Pancreas (tissue), 10 donors: ENCODE measurements at regions not wholly inside any gene's neighbourhood (a gene's known extent, or its start where the extent isn't known, plus 50 kb on each side); places are given as distances from the start of the nearest gene placed in this dataset.
A peak's percentile ranks its signal among the peaks of the same experiment; 100 is the strongest.

Experiments used
- ATAC-seq, 4 donors: fragments of 200-7000 bp; cut with Tn5 transposase; one replicate each; pipeline versions ENCODE4 v1.8.0 to v1.9.1; 2020; ENCODE audit warnings: mild to moderate bottlenecking in 4 of 4, moderate library complexity in 4 of 4
- DNase-seq, 6 donors: peaks; one replicate each; pipeline ENCODE4 v3.0.0-alpha.2; 2020
- FAIRE-seq: peaks from 2 replicates; lab custom pipeline; 2012; peaks lifted over from hg19 to GRCh38; lab: Jason Lieb, UNC
- H3K27ac ChIP-seq, 4 donors: fragments of 200-600 bp; sonication (generic); 1 replicate in 3 of 4; 2 replicates in 1 of 4; pipeline versions ENCODE4 v1.5.0 to v1.8.0; 2020
- H3K27me3 ChIP-seq, 4 donors: fragments of 200-600 bp; one replicate each; pipeline ENCODE4 v1.8.0; 2021
- H3K36me3 ChIP-seq, 3 donors: fragments of 200-600 bp; sonication (generic) in 1 of 3; one replicate each; pipeline versions ENCODE4 v1.5.0 to v1.8.0; 2020 to 2021
- H3K4me1 ChIP-seq, 3 donors: fragments of 200-600 bp; one replicate each; pipeline ENCODE4 v1.8.0; 2021
- H3K4me3 ChIP-seq, 4 donors: fragments of 200-600 bp; sonication (generic) in 2 of 4; one replicate each; pipeline versions ENCODE4 v1.5.0 to v1.8.0; 2020 to 2021
- H3K9me3 ChIP-seq, 4 donors: fragments of 200-600 bp; one replicate each; pipeline ENCODE4 v1.8.0; 2021
- CTCF ChIP-seq, 4 donors: fragments of 200-600 bp; sonication (generic) in 3 of 4; IDR thresholded peaks; one replicate each; pipeline versions ENCODE4 v1.5.0 to v1.8.0; 2021; ENCODE audit warnings: antibody characterized with exemption in 4 of 4
- WGBS, 2 donors: extraction: QIAGEN DNeasy Blood & Tissue Kit; methylation state at CpG; one replicate each; pipeline ENCODE4 v1.1.7; 2013; 5-methylcytosine and 5-hydroxymethylcytosine counted together
- intact Hi-C, 3 donors: fragments of 100-400 bp; cut with DNase I; formaldehyde crosslinking; loops; one replicate each; pipeline versions ENCODE4 v1.11.1 to v1.14.2; 2022
- donor health status: healthy with polysubstance abuse.
- donor health status: DM: no; HTN: no; CAD: no; lungs with moderate emphysema.
- donor health status: DM: no; HTN: no; CAD: no.
- donor health status: control.
- donor health status: control.
- donor health status: Bipolar disorder and iron deficiency.
- donor health status: DM: yes; HTN: yes; CAD: no.
- donor health status: DM: no; HTN: no; CAD: no.
- donor health status: DM: no; HTN: no; CAD: no.
- donor health status: DM: yes; HTN: yes; CAD: no.

GRCh38 chr3:20344400-20344959 is 158.5 kb upstream of the SGO1 start:
- TF ChIP-seq CTCF (IDR thresholded peaks at IDR 0.05) = no peak
- no peaks in the 10 kb centered on the region for H3K9me3 ChIP-seq
- FAIRE-seq = no peak
- no peak overlapping the region for H3K27ac ChIP-seq
- no peak for DNase-seq
- no peaks in the 10 kb centered on the region for H3K27me3 ChIP-seq
- intact Hi-C loops = no loop called here
- no peaks in the 10 kb centered on the region for H3K4me1 ChIP-seq
- ATAC-seq = no peak
- no peak overlapping the region for H3K4me3 ChIP-seq
- no peaks in the 10 kb centered on the region for H3K36me3 ChIP-seq

GRCh38 chr3:20343790-20344189 is 157.8 kb upstream of the SGO1 start:
- ATAC-seq (no peak), FAIRE-seq (no peak), DNase-seq (no peak)
- Histone ChIP-seq H3K27ac (no peak overlapping the region), H3K9me3 (no peaks in the 10 kb centered on the region), H3K36me3 (no peaks in the 10 kb centered on the region), H3K4me1 (no peaks in the 10 kb centered on the region), H3K27me3 (no peaks in the 10 kb centered on the region), H3K4me3 (no peak overlapping the region)
- no peak for TF ChIP-seq CTCF (IDR thresholded peaks at IDR 0.05)
- WGBS, 2 donors = 88 to 97% methylated on average over 3 of the region's 3 CpGs
- intact Hi-C loops = no loop called here

- WGBS, 2 donors = 20 to 25% methylated on average over 6 of the region's 6 CpGs
- no peak for FAIRE-seq
These were observed 154.4 kb upstream of the SGO1 start for GRCh38 chr3:20340324-20340928.

GRCh38 chr3:20336572-20336971 is 150.6 kb upstream of the SGO1 start:
- intact Hi-C loops = no loop called here
- H3K27ac ChIP-seq = no peak overlapping the region
- H3K27me3 ChIP-seq = no peaks in the 10 kb centered on the region
- no peaks in the 10 kb centered on the region for H3K9me3 ChIP-seq
- no peak overlapping the region for H3K4me3 ChIP-seq
- H3K36me3 ChIP-seq = no peaks in the 10 kb centered on the region
- ATAC-seq = no peak
- no peak for DNase-seq
- no peak for FAIRE-seq
- no peak for TF ChIP-seq CTCF (IDR thresholded peaks at IDR 0.05)
- H3K4me1 ChIP-seq = no peaks in the 10 kb centered on the region

More at GRCh38 chr3:20340324-20340928, 154.4 kb upstream of the SGO1 start:
- no peak overlapping the region for H3K4me3 ChIP-seq
- H3K27me3 ChIP-seq = no peaks in the 10 kb centered on the region
- TF ChIP-seq CTCF (IDR thresholded peaks at IDR 0.05) = peak; percentile 57 to 84 (median 78)
- DNase-seq (peak in 5 of 6 donors; percentile 31 to 71 (median 45)), ATAC-seq (peak; percentile 81 to 98 (median 94))
- intact Hi-C loops = no loop called here
- H3K36me3 ChIP-seq = no peaks in the 10 kb centered on the region
- no peaks in the 10 kb centered on the region for H3K4me1 ChIP-seq
- H3K9me3 ChIP-seq = no peaks in the 10 kb centered on the region
- no peak overlapping the region for H3K27ac ChIP-seq

- FAIRE-seq (no peak), DNase-seq (no peak), ATAC-seq (no peak)
- Histone ChIP-seq H3K27me3 (no peaks in the 10 kb centered on the region), H3K4me1 (no peaks in the 10 kb centered on the region), H3K27ac (no peak overlapping the region), H3K4me3 (no peak overlapping the region), H3K36me3 (no peaks in the 10 kb centered on the region), H3K9me3 (no peaks in the 10 kb centered on the region)
- 90 to 93% methylated on average over 2 of the region's 2 CpGs for WGBS, 2 donors
- TF ChIP-seq CTCF (IDR thresholded peaks at IDR 0.05) = no peak
- intact Hi-C loops = no loop called here
These were observed 148.8 kb upstream of the SGO1 start for GRCh38 chr3:20334842-20335241.
